Thyroid gland (tissue), 4 donors: ENCODE measurements at regions not wholly inside any gene's neighbourhood (a gene's known extent, or its start where the extent isn't known, plus 50 kb on each side); places are given as distances from the start of the nearest gene placed in this dataset.

Source experiments
- POLR2A ChIP-seq, 2 donors: fragments of 450-650 bp; IDR thresholded peaks; one replicate each; pipeline ENCODE4 v1.6.1; 2017; ENCODE audit warnings: antibody characterized with exemption in 2 of 2, mild to moderate bottlenecking in 2 of 2, moderate library complexity in 1 of 2
- TF ChIP-seq, protein P1 (sequence below), 6 experiments: fragments of 200-600 bp in 3 of 6; fragments of 450-650 bp in 3 of 6; sonication (generic) in 3 of 6; IDR thresholded peaks; one replicate each; pipeline ENCODE4 v1.5.1; 2016 to 2019; ENCODE audit warnings: antibody characterized with exemption in 6 of 6, mild to moderate bottlenecking in 2 of 6, inconsistent platforms in 1 of 6, moderate library complexity in 1 of 6

DNA sequence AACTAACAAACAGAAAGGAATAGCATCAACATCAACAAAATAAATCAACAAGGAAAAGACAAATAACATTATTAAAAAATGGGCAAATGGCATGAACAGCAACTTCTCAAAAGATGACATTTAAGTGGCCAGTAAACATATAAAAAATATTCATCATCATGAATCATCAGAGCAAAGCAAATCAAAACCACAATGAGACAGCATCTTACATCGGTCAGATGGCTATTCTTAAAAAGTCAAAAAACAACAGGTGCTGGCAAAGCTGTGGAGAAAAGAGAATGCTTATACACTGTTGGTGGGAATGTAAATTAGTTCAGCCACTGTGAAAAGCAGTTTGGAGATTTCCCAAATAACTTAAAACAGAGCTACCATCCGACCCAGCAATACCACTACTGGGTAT, 327.1 kb downstream of the CMPK2 start:
- TF ChIP-seq, protein P1, sequence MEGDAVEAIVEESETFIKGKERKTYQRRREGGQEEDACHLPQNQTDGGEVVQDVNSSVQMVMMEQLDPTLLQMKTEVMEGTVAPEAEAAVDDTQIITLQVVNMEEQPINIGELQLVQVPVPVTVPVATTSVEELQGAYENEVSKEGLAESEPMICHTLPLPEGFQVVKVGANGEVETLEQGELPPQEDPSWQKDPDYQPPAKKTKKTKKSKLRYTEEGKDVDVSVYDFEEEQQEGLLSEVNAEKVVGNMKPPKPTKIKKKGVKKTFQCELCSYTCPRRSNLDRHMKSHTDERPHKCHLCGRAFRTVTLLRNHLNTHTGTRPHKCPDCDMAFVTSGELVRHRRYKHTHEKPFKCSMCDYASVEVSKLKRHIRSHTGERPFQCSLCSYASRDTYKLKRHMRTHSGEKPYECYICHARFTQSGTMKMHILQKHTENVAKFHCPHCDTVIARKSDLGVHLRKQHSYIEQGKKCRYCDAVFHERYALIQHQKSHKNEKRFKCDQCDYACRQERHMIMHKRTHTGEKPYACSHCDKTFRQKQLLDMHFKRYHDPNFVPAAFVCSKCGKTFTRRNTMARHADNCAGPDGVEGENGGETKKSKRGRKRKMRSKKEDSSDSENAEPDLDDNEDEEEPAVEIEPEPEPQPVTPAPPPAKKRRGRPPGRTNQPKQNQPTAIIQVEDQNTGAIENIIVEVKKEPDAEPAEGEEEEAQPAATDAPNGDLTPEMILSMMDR (IDR thresholded peaks at IDR 0.05): no peak
- no peak for TF ChIP-seq POLR2A (IDR thresholded peaks at IDR 0.05)
